ENCODE measurements at regions not wholly inside any gene's neighbourhood (a gene's known extent, or its start where the extent isn't known, plus 50 kb on each side); places are given as distances from the start of the nearest gene placed in this dataset.
A peak's percentile ranks its signal among the peaks of the same experiment; 100 is the strongest.

- DNase-seq (ENCODE audit: low read depth): no peak
These were observed 87.8 kb downstream of the PMP22 start for GRCh38 chr17:15177343-15177742.

DNA sequence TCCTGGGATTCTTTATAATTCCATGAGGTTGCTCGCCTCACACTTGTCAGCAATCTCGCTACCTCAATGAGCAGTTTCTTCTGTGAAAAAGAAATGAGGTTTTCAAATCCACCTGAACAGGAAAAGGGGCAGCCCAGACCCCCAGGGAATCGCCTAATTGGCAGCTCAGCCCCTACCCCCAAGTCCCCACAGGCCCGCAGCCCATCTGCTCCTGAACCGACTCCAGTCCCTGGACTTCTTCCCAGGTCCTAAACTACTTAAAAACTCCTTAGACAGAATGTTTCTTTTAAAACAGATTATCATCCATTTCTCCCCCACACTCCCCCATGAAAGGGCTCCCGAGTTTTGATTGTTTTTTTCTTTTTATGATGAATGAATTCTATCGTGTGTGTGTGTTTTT, 89.8 kb downstream of the PMP22 start:
- no peak for DNase-seq (ENCODE audit: low read depth)

DNA sequence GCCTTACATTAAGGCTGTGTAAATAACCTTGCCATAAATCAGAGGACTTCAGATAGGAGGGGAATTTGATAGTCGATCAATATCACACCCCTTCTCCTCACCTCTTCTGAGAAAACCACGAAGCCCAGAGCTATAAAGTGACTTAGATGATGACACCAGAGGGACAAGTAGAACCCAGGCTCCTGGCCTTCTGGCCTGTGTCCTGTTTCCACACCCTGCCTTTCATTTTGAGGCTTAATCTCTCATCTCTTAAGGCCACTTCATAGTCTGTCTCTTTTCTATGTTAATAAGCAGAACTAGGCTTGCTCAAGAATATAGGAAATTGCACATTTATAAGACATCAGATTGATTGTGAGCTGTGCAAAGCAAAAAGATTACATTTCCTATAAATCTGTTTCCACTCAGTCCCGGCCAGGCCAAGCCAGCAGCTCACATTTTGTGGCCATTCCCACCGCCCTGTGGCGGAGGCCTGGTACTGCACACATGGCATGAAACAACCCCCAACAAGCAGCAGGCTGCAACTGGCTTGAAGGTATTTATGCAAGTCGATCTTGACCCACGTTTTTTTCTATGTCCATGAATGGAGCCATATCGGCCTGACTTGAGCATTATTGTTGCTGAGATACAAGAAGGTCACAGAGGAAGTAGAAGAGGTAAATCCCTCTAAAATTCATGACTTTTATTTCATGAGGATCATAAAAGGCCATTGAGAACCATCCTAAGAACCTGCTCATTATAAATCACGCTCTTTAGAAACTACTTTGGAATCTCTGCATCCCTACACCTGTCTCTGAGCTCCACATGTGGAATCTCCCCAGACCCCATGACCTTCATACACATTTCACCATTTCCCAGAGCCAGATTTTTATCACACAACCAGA, 93.7 kb downstream of the PMP22 start:
- peak; percentile 72 for DNase-seq (ENCODE audit: low read depth)

- no peak for DNase-seq (ENCODE audit: low read depth)
These were observed 95.5 kb downstream of the PMP22 start for GRCh38 chr17:15169676-15170075.

DNA sequence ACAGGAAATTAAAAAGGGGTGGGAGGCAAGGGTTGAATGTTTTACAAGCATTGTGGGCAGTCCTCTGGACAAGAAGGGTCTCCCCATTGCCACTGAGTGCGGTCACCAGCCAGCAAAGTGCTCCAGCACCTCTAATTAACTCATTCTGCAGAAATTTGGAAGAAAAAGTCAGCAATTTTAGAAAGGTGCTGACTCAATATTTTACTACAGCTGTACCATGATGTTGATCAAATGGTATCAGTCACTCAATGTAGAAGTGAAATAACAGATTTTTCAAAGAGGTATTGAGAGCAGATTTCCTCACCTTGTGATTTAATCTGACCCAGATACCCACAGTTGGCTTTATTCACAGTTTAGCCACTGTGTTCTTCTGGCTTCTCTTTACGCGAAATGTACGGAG, 96.7 kb downstream of the PMP22 start:
- no peak for DNase-seq (ENCODE audit: low read depth)

- no peak for DNase-seq (ENCODE audit: low read depth)
These were observed 103.7 kb downstream of the PMP22 start for GRCh38 chr17:15161395-15161794.

GRCh38 chr17:15157051-15157450, 108.1 kb downstream of the PMP22 start:
- no peak for DNase-seq (ENCODE audit: low read depth)

GRCh38 chr17:15154618-15155017, 110.5 kb downstream of the PMP22 start:
- DNase-seq (ENCODE audit: low read depth): no peak

GRCh38 chr17:15145621-15146020, 119.5 kb downstream of the PMP22 start:
- DNase-seq (ENCODE audit: low read depth): no peak

DNA sequence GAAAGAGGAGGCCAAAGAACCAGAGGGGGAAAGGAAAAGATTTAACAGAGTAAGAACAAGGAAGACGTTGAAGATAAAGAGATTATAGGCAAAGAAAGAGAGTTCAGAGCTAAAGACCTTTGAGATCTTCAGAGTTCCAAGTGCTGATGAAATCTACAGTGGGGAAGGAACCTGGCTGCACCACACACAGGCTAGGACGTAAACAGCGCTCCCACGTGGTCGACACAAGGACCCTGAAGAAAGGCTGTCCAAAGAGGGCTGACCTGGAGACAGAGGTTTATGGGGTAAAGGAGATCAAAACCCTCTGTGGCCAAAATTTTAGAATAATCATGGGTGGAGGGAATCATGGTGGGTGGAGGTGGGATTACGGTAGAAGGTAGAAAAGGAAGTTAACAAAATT, 121.6 kb downstream of the PMP22 start:
- no peak for DNase-seq (ENCODE audit: low read depth)

DNA sequence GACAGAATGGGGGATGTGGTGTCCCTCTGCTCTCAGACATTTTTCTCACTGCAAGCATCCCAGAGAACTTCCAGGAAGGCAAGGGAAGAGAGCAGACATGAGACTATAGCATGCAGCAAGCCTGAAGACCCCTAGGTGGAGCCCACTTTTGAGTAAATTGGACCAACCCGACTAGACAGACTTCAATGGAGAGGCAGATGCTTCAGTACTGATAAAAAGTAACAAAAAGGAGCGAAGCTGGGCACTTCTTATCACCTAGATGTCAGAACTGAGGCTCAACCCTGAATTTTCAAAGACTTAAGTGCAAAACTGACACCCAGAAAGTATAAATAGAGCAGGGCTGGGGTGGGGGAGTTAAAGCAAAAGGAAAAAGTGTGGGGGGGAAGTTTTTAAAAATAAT, 130.8 kb downstream of the PMP22 start:
- no peak for DNase-seq (ENCODE audit: low read depth)

GRCh38 chr17:15133826-15134225, 131.3 kb downstream of the PMP22 start:
- no peak for DNase-seq (ENCODE audit: low read depth)

- DNase-seq (ENCODE audit: low read depth): no peak
These were observed 132.0 kb downstream of the PMP22 start for GRCh38 chr17:15133143-15133542.

DNA sequence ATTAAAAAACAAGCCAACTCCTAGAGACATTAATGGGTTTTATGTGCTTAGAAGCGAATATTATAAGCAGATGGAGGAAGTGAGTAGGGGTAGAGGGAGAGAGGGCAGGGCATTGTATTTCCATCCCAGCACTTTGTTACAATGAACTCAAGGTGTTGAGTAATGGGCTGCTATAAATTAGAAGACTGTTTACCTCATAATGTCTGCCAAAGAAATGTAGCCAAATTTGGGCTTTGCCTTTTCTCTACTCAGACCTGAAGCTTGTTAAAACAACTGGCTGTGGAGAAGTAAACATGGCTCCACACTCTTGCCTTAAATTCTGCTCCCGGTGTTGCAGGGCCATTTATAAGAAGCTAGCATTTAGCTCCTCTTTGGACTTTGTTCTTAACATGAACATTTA, 134.7 kb downstream of the PMP22 start:
- DNase-seq (ENCODE audit: low read depth): no peak

- no peak for DNase-seq (ENCODE audit: low read depth)
These were observed 135.1 kb downstream of the PMP22 start for GRCh38 chr17:15129986-15130385.

- DNase-seq (ENCODE audit: low read depth): no peak
These were observed 140.4 kb downstream of the PMP22 start for GRCh38 chr17:15124746-15125145.

DNA sequence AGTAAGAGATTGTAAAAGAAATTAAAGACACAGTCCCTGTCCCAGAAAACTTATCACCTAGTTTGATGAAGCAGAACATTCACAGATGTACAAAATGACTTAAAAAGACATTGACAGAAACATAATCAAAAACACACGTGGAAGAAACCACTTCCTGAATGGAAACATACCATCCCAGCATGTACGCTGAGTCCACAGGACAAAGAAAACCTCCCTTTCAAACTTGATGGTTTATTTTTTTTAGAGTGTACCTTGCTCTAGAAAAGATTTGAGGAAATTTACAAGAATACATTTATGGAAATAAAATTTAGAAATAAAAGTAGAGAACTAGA, 140.9 kb downstream of the PMP22 start:
- no peak for DNase-seq (ENCODE audit: low read depth)

GRCh38 chr17:15123593-15124263, 141.4 kb downstream of the PMP22 start:
- peak; percentile 10 for DNase-seq (ENCODE audit: low read depth)

GRCh38 chr17:15122857-15123256, 142.3 kb downstream of the PMP22 start:
- no peak for DNase-seq (ENCODE audit: low read depth)

DNA sequence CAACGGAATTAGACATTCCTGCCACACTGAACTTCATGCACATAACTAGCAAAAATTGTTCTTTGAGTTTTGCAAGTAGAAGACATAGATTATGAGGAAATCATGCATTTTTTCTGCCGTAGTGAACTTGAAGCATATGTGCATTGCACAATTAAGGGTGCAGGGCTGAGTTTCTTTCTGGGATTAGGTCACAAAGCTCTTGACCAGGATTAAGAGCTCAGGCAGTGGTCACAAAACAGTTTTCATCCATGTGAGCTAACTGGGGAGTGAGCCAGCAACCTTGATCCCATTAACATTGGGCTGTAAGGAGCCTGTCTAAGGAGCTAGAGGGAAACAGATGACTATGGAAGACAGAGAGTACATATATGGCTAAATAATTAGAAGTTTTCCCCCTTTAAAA, 143.7 kb downstream of the PMP22 start:
- DNase-seq (ENCODE audit: low read depth): no peak

GRCh38 chr17:15119968-15120367, 145.2 kb downstream of the PMP22 start:
- DNase-seq (ENCODE audit: low read depth): no peak

DNA sequence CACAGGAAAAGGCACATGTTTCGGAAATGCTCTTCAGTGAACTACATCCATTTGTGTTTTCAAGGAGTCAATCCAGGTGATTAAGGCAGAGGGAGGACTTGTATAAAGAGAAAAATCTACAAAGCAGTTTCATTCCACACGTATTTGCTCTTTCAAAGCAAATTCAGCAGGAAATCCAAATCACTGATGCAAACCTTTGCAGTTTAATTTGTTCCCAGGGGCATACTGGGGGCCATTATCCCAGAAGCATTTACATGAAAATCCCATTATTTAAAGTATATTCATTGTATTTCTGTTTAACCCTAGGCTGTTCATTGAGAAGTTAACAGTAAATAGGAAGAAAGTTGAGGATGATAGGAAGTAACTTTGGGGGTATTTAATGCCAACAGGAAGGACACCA, 147.9 kb downstream of the PMP22 start:
- DNase-seq (ENCODE audit: low read depth): no peak

Data from myocyte (in vitro differentiated cells).